ENCODE measurements at regions not wholly inside any gene's neighbourhood (a gene's known extent, or its start where the extent isn't known, plus 50 kb on each side); places are given as distances from the start of the nearest gene placed in this dataset.

GRCh38 chr20:59484228-59484627 is 120.1 kb upstream of the PHACTR3 start (continued):
- TF ChIP-seq CHD7 (IDR thresholded peaks at IDR 0.05; ENCODE audit: insufficient replicate concordance, low read length), result no peak
- TF ChIP-seq, protein P1, sequence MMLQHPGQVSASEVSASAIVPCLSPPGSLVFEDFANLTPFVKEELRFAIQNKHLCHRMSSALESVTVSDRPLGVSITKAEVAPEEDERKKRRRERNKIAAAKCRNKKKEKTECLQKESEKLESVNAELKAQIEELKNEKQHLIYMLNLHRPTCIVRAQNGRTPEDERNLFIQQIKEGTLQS (IDR thresholded peaks at IDR 0.05; ENCODE audit: insufficient read depth, low read depth, low read length), result no peak
- TF ChIP-seq SP4 (IDR thresholded peaks at IDR 0.05; ENCODE audit: low read length), result no peak
- TF ChIP-seq ZNF274 (IDR thresholded peaks at IDR 0.05; ENCODE audit: borderline replicate concordance, extremely low read depth, low read length), result no peak
